ENCODE measurements at regions not wholly inside any gene's neighbourhood (a gene's known extent, or its start where the extent isn't known, plus 50 kb on each side); places are given as distances from the start of the nearest gene placed in this dataset.

DNA sequence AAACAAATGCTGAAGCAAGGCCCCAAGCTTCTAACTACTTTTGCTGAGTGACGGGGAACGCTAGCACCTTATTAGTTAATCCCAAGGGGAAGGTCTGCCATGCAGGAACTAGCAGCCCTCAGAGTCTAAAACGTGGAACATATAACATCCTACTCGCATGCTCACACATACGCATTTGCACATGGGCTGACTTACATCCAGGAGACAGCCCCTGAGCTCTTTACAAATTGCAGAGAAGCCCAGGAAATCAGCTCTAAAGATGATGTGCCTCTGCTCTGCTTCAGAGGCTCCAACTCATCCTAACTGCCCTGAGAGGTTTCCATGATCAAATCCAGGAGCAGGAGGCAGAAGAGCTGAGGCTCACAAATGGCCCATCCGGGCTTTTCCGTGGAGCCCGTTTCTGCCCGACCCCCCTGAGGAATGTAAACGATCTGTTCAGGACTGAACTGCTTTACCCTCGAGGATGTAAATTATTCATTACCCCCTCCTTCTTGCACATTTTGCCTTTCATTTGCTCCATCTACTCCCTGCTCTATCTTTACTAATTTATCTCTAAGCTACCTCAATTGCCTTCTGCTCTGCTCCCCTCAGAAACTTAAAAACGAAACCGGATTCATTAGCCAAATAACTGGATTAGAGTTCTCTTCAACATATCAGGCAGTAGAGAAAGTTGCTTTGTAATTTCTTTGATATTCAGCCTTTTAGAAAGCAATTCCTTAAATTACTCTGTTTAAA lies 141.9 kb upstream of the CCDC54 start:
- Histone ChIP-seq H2BK5ac (ENCODE audit: low read length) (no peak overlapping the region), H3K27ac (replicated peaks; ENCODE audit: low read length) (no peak overlapping the region), H3K79me1 (ENCODE audit: low read depth, low read length) (no peaks in the 10 kb centered on the region), H2BK12ac (ENCODE audit: low read length) (no peak overlapping the region), H4K91ac (ENCODE audit: low read depth, low read length, poor library complexity) (no peak overlapping the region), H3K9me3 (replicated peaks in 1 of 2; ENCODE audit: control insufficient read depth in 2 of 2, insufficient read depth in 1 of 2, low read depth in 1 of 2, low read length in 2 of 2) (no peaks in the 10 kb centered on the region), H3K36me3 (replicated peaks in 1 of 2; ENCODE audit: control insufficient read depth in 2 of 2, insufficient read depth in 2 of 2, low read length in 2 of 2) (no peaks in the 10 kb centered on the region), H3K4me2 (ENCODE audit: insufficient read depth, low read length, poor library complexity, severe bottlenecking) (no peak overlapping the region), H3K18ac (ENCODE audit: low read length) (no peak overlapping the region), H4K8ac (ENCODE audit: low read depth, low read length) (no peak overlapping the region), H3K4ac (ENCODE audit: low read length) (no peak overlapping the region), H2AFZ (ENCODE audit: low read length) (peak overlapping the region; percentile 87), H3K27me3 (ENCODE audit: control insufficient read depth in 3 of 3, insufficient read depth in 3 of 3, low read depth in 1 of 3, low read length in 3 of 3) (no peaks in the 10 kb centered on the region), H3K4me3 (ENCODE audit: low read length in 2 of 2) (peak overlapping the region in 1 of 2 donors; percentile 35), H3K23ac (ENCODE audit: low read depth, low read length, poor library complexity) (no peak overlapping the region), H3K14ac (ENCODE audit: low read length) (no peak overlapping the region), H2AK5ac (ENCODE audit: low read depth, low read length) (no peak overlapping the region), H3K4me1 (ENCODE audit: control insufficient read depth in 2 of 2, insufficient read depth in 1 of 2, low read depth in 1 of 2, low read length in 2 of 2) (peaks cover 1 to 4% of the 10 kb centered on the region in 2 donors), H2BK120ac (ENCODE audit: low read depth, low read length) (no peak overlapping the region), H2BK15ac (ENCODE audit: low read length) (no peak overlapping the region), H3K9ac (ENCODE audit: low read depth, low read length, poor library complexity) (no peak overlapping the region)
- WGBS, 2 donors (ENCODE audit: extremely low coverage in 2 of 2, insufficient read length in 2 of 2, insufficient replicate concordance in 1 of 2) = no CpG with 5 or more reads among the region's 13 CpGs
- DNase-seq (ENCODE audit: low spot score) = no peak

DNA sequence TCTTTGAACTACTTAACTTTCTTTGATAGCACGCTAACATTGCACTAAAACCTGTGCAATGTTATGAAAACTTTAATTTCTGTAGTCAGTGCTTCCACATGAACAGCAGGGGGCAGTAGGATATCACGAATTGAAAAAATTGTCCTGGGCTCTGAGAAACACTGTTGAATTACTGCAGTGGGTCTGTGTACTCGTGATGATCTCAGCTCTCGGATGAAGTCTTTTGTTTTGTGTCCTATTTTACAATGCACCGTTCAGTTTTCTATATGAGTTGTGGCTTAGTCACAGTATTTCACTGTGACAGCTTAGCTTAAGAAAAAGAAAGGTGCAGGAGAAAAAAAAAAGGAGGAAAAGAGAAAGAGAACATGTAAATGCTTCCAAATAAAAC lies 141.3 kb upstream of the CCDC54 start:
- Histone ChIP-seq H4K91ac (ENCODE audit: low read depth, low read length, poor library complexity) (no peak overlapping the region), H2BK12ac (ENCODE audit: low read length) (no peak overlapping the region), H3K36me3 (replicated peaks in 1 of 2; ENCODE audit: control insufficient read depth in 2 of 2, insufficient read depth in 2 of 2, low read length in 2 of 2) (no peaks in the 10 kb centered on the region), H3K4me3 (ENCODE audit: low read length in 2 of 2) (peak overlapping the region in 1 of 2 donors; percentile 35), H2BK120ac (ENCODE audit: low read depth, low read length) (no peak overlapping the region), H3K18ac (ENCODE audit: low read length) (no peak overlapping the region), H3K23ac (ENCODE audit: low read depth, low read length, poor library complexity) (no peak overlapping the region), H3K9me3 (replicated peaks in 1 of 2; ENCODE audit: control insufficient read depth in 2 of 2, insufficient read depth in 1 of 2, low read depth in 1 of 2, low read length in 2 of 2) (no peaks in the 10 kb centered on the region), H3K4me1 (ENCODE audit: control insufficient read depth in 2 of 2, insufficient read depth in 1 of 2, low read depth in 1 of 2, low read length in 2 of 2) (peaks cover 1 to 4% of the 10 kb centered on the region in 2 donors), H4K8ac (ENCODE audit: low read depth, low read length) (no peak overlapping the region), H3K79me1 (ENCODE audit: low read depth, low read length) (no peaks in the 10 kb centered on the region), H3K4me2 (ENCODE audit: insufficient read depth, low read length, poor library complexity, severe bottlenecking) (no peak overlapping the region), H2AFZ (ENCODE audit: low read length) (peak overlapping the region; percentile 87), H3K14ac (ENCODE audit: low read length) (no peak overlapping the region), H3K9ac (ENCODE audit: low read depth, low read length, poor library complexity) (no peak overlapping the region), H2BK5ac (ENCODE audit: low read length) (no peak overlapping the region), H3K27ac (replicated peaks; ENCODE audit: low read length) (no peak overlapping the region), H3K27me3 (ENCODE audit: control insufficient read depth in 3 of 3, insufficient read depth in 3 of 3, low read depth in 1 of 3, low read length in 3 of 3) (no peaks in the 10 kb centered on the region), H3K4ac (ENCODE audit: low read length) (no peak overlapping the region), H2AK5ac (ENCODE audit: low read depth, low read length) (no peak overlapping the region), H2BK15ac (ENCODE audit: low read length) (no peak overlapping the region)
- WGBS, 2 donors (ENCODE audit: extremely low coverage in 2 of 2, insufficient read length in 2 of 2, insufficient replicate concordance in 1 of 2) = no CpG with 5 or more reads among the region's 5 CpGs
- peak; percentile 66 for DNase-seq (ENCODE audit: low spot score)

GRCh38 chr3:107236655-107237337 lies 140.4 kb upstream of the CCDC54 start:
- Histone ChIP-seq H4K8ac (ENCODE audit: low read depth, low read length) (no peak overlapping the region), H3K9me3 (replicated peaks in 1 of 2; ENCODE audit: control insufficient read depth in 2 of 2, insufficient read depth in 1 of 2, low read depth in 1 of 2, low read length in 2 of 2) (no peaks in the 10 kb centered on the region), H3K4me1 (ENCODE audit: control insufficient read depth in 2 of 2, insufficient read depth in 1 of 2, low read depth in 1 of 2, low read length in 2 of 2) (peaks cover 3 to 7% of the 10 kb centered on the region in 2 donors), H4K91ac (ENCODE audit: low read depth, low read length, poor library complexity) (no peak overlapping the region), H3K27me3 (ENCODE audit: control insufficient read depth in 3 of 3, insufficient read depth in 3 of 3, low read depth in 1 of 3, low read length in 3 of 3) (no peaks in the 10 kb centered on the region), H2BK12ac (ENCODE audit: low read length) (no peak overlapping the region), H3K79me1 (ENCODE audit: low read depth, low read length) (no peaks in the 10 kb centered on the region), H2BK15ac (ENCODE audit: low read length) (no peak overlapping the region), H3K27ac (replicated peaks; ENCODE audit: low read length) (no peak overlapping the region), H2BK5ac (ENCODE audit: low read length) (no peak overlapping the region), H3K18ac (ENCODE audit: low read length) (no peak overlapping the region), H2AK5ac (ENCODE audit: low read depth, low read length) (no peak overlapping the region), H3K9ac (ENCODE audit: low read depth, low read length, poor library complexity) (no peak overlapping the region), H3K4ac (ENCODE audit: low read length) (no peak overlapping the region), H2AFZ (ENCODE audit: low read length) (no peak overlapping the region), H3K23ac (ENCODE audit: low read depth, low read length, poor library complexity) (no peak overlapping the region), H3K4me3 (ENCODE audit: low read length in 2 of 2) (no peak overlapping the region), H2BK120ac (ENCODE audit: low read depth, low read length) (no peak overlapping the region), H3K36me3 (replicated peaks in 1 of 2; ENCODE audit: control insufficient read depth in 2 of 2, insufficient read depth in 2 of 2, low read length in 2 of 2) (no peaks in the 10 kb centered on the region), H3K14ac (ENCODE audit: low read length) (no peak overlapping the region), H3K4me2 (ENCODE audit: insufficient read depth, low read length, poor library complexity, severe bottlenecking) (no peak overlapping the region)
- no CpG with 5 or more reads among the region's 4 CpGs for WGBS, 2 donors (ENCODE audit: extremely low coverage in 2 of 2, insufficient read length in 2 of 2, insufficient replicate concordance in 1 of 2)
- no peak for DNase-seq (ENCODE audit: low spot score)

DNA sequence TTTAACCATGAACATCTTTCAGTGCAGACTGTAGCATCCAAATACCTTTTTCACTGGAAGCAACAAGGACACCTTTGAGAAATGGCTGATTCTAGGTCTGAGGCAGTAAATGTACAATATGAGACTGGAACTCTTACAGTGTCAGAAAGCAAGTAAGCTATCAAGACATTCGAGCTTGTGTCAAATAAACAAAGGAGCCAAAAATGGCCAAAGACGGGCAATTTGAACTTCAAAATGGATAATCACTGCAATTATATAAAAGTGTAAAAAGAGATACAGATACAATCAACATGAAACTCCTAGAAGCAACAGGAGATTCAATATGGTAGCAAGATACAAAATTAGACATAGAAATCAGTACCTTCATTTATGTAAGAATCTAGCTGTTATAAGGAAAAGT lies 138.5 kb upstream of the CCDC54 start:
- Histone ChIP-seq H4K8ac (ENCODE audit: low read depth, low read length) (no peak overlapping the region), H2AFZ (ENCODE audit: low read length) (no peak overlapping the region), H3K9me3 (replicated peaks in 1 of 2; ENCODE audit: control insufficient read depth in 2 of 2, insufficient read depth in 1 of 2, low read depth in 1 of 2, low read length in 2 of 2) (no peaks in the 10 kb centered on the region), H2BK120ac (ENCODE audit: low read depth, low read length) (no peak overlapping the region), H3K18ac (ENCODE audit: low read length) (no peak overlapping the region), H3K36me3 (replicated peaks in 1 of 2; ENCODE audit: control insufficient read depth in 2 of 2, insufficient read depth in 2 of 2, low read length in 2 of 2) (no peaks in the 10 kb centered on the region), H3K4ac (ENCODE audit: low read length) (no peak overlapping the region), H3K4me3 (ENCODE audit: low read length in 2 of 2) (no peak overlapping the region), H2BK5ac (ENCODE audit: low read length) (no peak overlapping the region), H2AK5ac (ENCODE audit: low read depth, low read length) (no peak overlapping the region), H3K27ac (replicated peaks; ENCODE audit: low read length) (no peak overlapping the region), H3K14ac (ENCODE audit: low read length) (no peak overlapping the region), H2BK15ac (ENCODE audit: low read length) (no peak overlapping the region), H3K79me1 (ENCODE audit: low read depth, low read length) (no peaks in the 10 kb centered on the region), H3K27me3 (ENCODE audit: control insufficient read depth in 3 of 3, insufficient read depth in 3 of 3, low read depth in 1 of 3, low read length in 3 of 3) (no peaks in the 10 kb centered on the region), H3K4me2 (ENCODE audit: insufficient read depth, low read length, poor library complexity, severe bottlenecking) (no peak overlapping the region), H4K91ac (ENCODE audit: low read depth, low read length, poor library complexity) (no peak overlapping the region), H2BK12ac (ENCODE audit: low read length) (no peak overlapping the region), H3K4me1 (ENCODE audit: control insufficient read depth in 2 of 2, insufficient read depth in 1 of 2, low read depth in 1 of 2, low read length in 2 of 2) (peaks cover 3 to 7% of the 10 kb centered on the region in 2 donors), H3K9ac (ENCODE audit: low read depth, low read length, poor library complexity) (no peak overlapping the region), H3K23ac (ENCODE audit: low read depth, low read length, poor library complexity) (no peak overlapping the region)
- no peak for DNase-seq (ENCODE audit: low spot score)
- no CpG with 5 or more reads among the region's 2 CpGs for WGBS, 2 donors (ENCODE audit: extremely low coverage in 2 of 2, insufficient read length in 2 of 2, insufficient replicate concordance in 1 of 2)

Data from neuronal stem cell (in vitro differentiated cells).